ENCODE measurements at regions not wholly inside any gene's neighbourhood (a gene's known extent, or its start where the extent isn't known, plus 50 kb on each side); places are given as distances from the start of the nearest gene placed in this dataset.
A peak's percentile ranks its signal among the peaks of the same experiment; 100 is the strongest.
"Not testable (repeated sequence)": the region's sequence is repeated elsewhere in the genome, so short reads cannot be mapped to it uniquely, and the experiment has no call there.

DNA sequence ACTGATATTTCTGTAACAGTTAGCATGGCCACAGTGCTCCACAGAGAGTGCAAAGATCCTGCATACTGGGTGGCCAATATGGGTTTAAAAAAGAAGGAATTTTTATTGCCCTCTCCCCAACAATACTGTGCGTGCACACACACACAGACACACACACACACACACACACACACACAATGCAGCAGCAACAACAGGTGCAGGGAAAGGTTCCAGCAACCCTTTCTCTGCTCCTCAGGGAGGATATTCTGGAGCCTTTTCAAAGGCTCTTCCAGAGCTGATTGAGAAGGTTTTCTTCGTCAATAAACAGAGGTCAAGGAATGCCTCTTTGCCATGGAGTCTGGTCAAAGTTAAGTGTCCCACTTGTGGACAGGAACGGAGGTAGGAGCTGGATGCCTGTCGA lies 84.8 kb upstream of the ZFP42 start:
- Histone ChIP-seq H3K4me2 (ENCODE audit: insufficient read depth, low read length) (no peak overlapping the region), H3K36me3 (ENCODE audit: insufficient read depth, low read length) (no peaks in the 10 kb centered on the region), H4K20me1 (ENCODE audit: insufficient read depth, low read length) (no peaks in the 10 kb centered on the region), H3K4me3 (ENCODE audit: insufficient read depth, low read length) (no peak overlapping the region), H3K27me3 (ENCODE audit: insufficient read depth, low read length) (no peaks in the 10 kb centered on the region), H3K9me3 (ENCODE audit: low read depth, low read length) (no peaks in the 10 kb centered on the region), H3K27ac (ENCODE audit: low read depth, low read length) (no peak overlapping the region), H3K79me2 (ENCODE audit: insufficient read depth, low read length) (no peaks in the 10 kb centered on the region), H3K4me1 (ENCODE audit: insufficient read depth, low read length) (peaks cover 11% of the 10 kb centered on the region), H2AFZ (ENCODE audit: low read length) (no peak overlapping the region)
- no peak for TF ChIP-seq CTCF (IDR thresholded peaks at IDR 0.05; ENCODE audit: extremely low read depth, low read depth, low read length)
- DNase-seq (ENCODE audit: insufficient read length, low spot score, missing footprints) = no peak

DNA sequence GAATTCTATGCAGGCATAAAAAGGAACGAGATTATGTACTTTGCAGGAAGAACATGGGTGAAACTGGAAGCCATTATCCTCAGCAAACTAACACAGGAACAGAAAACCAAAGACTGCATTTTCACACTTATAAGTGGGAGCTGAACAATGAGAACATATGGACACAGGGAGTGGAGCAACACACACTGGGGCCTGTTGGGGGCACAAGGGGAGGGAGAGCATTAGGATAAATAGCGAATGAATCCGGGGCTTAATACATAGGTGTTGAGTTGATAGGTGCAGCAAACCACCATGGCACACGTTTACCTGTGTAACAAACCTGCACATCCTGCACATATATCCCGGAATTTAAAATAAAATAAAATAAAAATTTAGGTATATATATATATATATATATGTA lies 80.2 kb upstream of the ZFP42 start:
- H3K27me3 ChIP-seq (ENCODE audit: insufficient read depth, low read length); H3K9me3 ChIP-seq (ENCODE audit: low read depth, low read length); H3K79me2 ChIP-seq (ENCODE audit: insufficient read depth, low read length); H3K4me1 ChIP-seq (ENCODE audit: insufficient read depth, low read length); H3K36me3 ChIP-seq (ENCODE audit: insufficient read depth, low read length); H3K4me3 ChIP-seq (ENCODE audit: insufficient read depth, low read length); H4K20me1 ChIP-seq (ENCODE audit: insufficient read depth, low read length); H3K27ac ChIP-seq (ENCODE audit: low read depth, low read length); H2AFZ ChIP-seq (ENCODE audit: low read length); DNase-seq (ENCODE audit: insufficient read length, low spot score, missing footprints); H3K4me2 ChIP-seq (ENCODE audit: insufficient read depth, low read length): not testable (repeated sequence)

DNA sequence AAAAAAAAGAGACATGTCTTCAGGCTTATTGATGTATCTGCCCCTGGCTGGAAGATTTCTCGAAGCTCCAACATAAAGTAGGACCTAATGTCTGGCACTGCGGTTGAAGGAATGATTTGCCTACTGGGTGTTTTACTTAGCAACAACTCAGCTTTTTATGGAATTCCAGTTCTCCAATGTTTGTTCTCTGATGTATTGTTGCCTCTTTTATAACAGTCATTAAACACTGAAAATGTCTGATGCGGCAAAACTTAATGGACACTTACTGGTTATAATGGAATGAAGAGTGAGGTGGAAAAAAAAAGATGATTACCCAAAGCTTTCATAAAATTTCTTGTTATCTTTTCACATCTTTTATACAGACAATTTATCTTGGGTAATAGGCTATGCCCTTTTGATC lies 75.6 kb upstream of the ZFP42 start:
- no peaks in the 10 kb centered on the region for H4K20me1 ChIP-seq (ENCODE audit: insufficient read depth, low read length)

DNA sequence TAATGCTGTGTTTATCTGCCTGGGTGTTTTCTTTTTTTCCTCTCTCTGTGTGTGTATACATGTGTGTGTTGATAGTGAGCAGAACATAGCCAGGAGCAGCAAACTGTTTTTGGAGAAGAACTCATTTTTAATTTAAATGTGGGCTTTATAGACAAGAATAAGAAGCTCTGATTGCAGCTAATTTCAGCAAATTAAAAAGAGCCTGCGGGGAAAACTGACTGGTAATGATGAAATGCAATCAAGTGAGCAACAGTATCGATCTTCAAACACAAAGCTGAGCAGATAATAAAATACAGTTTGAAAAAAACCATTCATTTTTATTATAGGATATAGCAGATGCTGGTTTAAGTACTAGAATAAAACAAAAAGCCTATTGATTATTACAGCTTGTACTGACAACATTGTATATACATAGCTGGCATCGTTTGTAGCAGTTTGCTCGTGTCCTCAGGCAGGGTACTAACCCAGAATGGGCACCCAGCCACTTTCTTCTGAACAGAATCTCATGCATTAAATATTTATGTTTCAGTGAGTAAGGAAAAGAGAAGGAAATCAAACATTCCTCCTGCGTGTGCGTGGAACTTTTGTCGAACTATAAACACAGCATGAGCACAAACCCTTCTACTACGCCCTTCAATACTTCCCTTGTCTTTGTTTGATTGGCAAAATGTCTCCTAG lies 73.5 kb upstream of the ZFP42 start:
- Histone ChIP-seq H3K9me3 (ENCODE audit: low read depth, low read length) (no peaks in the 10 kb centered on the region), H2AFZ (ENCODE audit: low read length) (peak overlapping the region; percentile 61), H3K27me3 (ENCODE audit: insufficient read depth, low read length) (no peaks in the 10 kb centered on the region), H3K79me2 (ENCODE audit: insufficient read depth, low read length) (no peaks in the 10 kb centered on the region), H3K4me1 (ENCODE audit: insufficient read depth, low read length) (no peaks in the 10 kb centered on the region), H3K36me3 (ENCODE audit: insufficient read depth, low read length) (no peaks in the 10 kb centered on the region), H3K27ac (ENCODE audit: low read depth, low read length) (no peak overlapping the region), H4K20me1 (ENCODE audit: insufficient read depth, low read length) (no peaks in the 10 kb centered on the region), H3K4me3 (ENCODE audit: insufficient read depth, low read length) (no peak overlapping the region), H3K4me2 (ENCODE audit: insufficient read depth, low read length) (no peak overlapping the region)
- TF ChIP-seq CTCF (IDR thresholded peaks at IDR 0.05; ENCODE audit: extremely low read depth, low read depth, low read length) = no peak
- no peak for DNase-seq (ENCODE audit: insufficient read length, low spot score, missing footprints)

More for the DNA sequence above, 75.6 kb upstream of the ZFP42 start:
- H3K79me2 ChIP-seq (ENCODE audit: insufficient read depth, low read length) = no peaks in the 10 kb centered on the region
- no peaks in the 10 kb centered on the region for H3K9me3 ChIP-seq (ENCODE audit: low read depth, low read length)
- H3K4me3 ChIP-seq (ENCODE audit: insufficient read depth, low read length) = no peak overlapping the region
- DNase-seq (ENCODE audit: insufficient read length, low spot score, missing footprints) = no peak
- H3K36me3 ChIP-seq (ENCODE audit: insufficient read depth, low read length) = no peaks in the 10 kb centered on the region
- no peaks in the 10 kb centered on the region for H3K27me3 ChIP-seq (ENCODE audit: insufficient read depth, low read length)
- no peak for TF ChIP-seq CTCF (IDR thresholded peaks at IDR 0.05; ENCODE audit: extremely low read depth, low read depth, low read length)
- H3K4me1 ChIP-seq (ENCODE audit: insufficient read depth, low read length) = no peaks in the 10 kb centered on the region
- no peak overlapping the region for H3K4me2 ChIP-seq (ENCODE audit: insufficient read depth, low read length)
- H3K27ac ChIP-seq (ENCODE audit: low read depth, low read length) = no peak overlapping the region
- no peak overlapping the region for H2AFZ ChIP-seq (ENCODE audit: low read length)
